ENCODE measurements at regions not wholly inside any gene's neighbourhood (a gene's known extent, or its start where the extent isn't known, plus 50 kb on each side); places are given as distances from the start of the nearest gene placed in this dataset.

- intact Hi-C loops (cut with micrococcal nuclease; ENCODE audit: unreplicated experiment), result no loop called here
- Histone ChIP-seq H3K4me1 (ENCODE audit: control insufficient read depth, insufficient read depth, low read length) (no peaks in the 10 kb centered on the region), H3K9me3 (ENCODE audit: control insufficient read depth, insufficient read depth, low read depth, low read length) (no peaks in the 10 kb centered on the region), H3K27me3 (ENCODE audit: control insufficient read depth, insufficient read depth, low read length) (no peaks in the 10 kb centered on the region), H3K36me3 (ENCODE audit: control insufficient read depth, insufficient read depth, low read length) (no peaks in the 10 kb centered on the region), H3K27ac (ENCODE audit: low read length) (no peak overlapping the region), H3K4me3 (ENCODE audit: low read depth in 2 of 2, low read length in 2 of 2) (no peak overlapping the region)
- TF ChIP-seq TCF7L2 (IDR thresholded peaks at IDR 0.05; ENCODE audit: low read depth, low read length) (no peak), SIN3A (IDR thresholded peaks at IDR 0.05; ENCODE audit: borderline replicate concordance, insufficient read depth, low read depth, low read length) (no peak), CTCF (IDR thresholded peaks at IDR 0.05) (no peak), REST (IDR thresholded peaks at IDR 0.05; ENCODE audit: insufficient read depth in 1 of 2, low read depth in 2 of 2, low read length in 1 of 2) (no peak), POLR2AphosphoS5 (IDR thresholded peaks at IDR 0.05; ENCODE audit: low read depth, low read length) (no peak)
- ChIA-PET POLR2A (no interaction called here), CTCF (no interaction called here)
- DNase-seq (ENCODE audit: low read depth, low spot score) (no peak), ATAC-seq (no peak)
- no TSS peak for BruUV-seq (replicated peaks)
- in situ Hi-C loops (cut with HindIII; ENCODE audit: low pct_unique_long_range_greater_than_20kb, low sequenced_read_pairs), result no loop called here
Measured at GRCh38 chr2:146438246-146438645, 1406.6 kb upstream of the ACVR2A start.

GRCh38 chr2:146437712-146438111 lies 1407.1 kb upstream of the ACVR2A start:
- H3K36me3 ChIP-seq (ENCODE audit: control insufficient read depth, insufficient read depth, low read length), result no peaks in the 10 kb centered on the region
- intact Hi-C loops (cut with micrococcal nuclease; ENCODE audit: unreplicated experiment), result no loop called here
- no peaks in the 10 kb centered on the region for H3K4me1 ChIP-seq (ENCODE audit: control insufficient read depth, insufficient read depth, low read length)
- no peaks in the 10 kb centered on the region for H3K9me3 ChIP-seq (ENCODE audit: control insufficient read depth, insufficient read depth, low read depth, low read length)
- in situ Hi-C loops (cut with HindIII; ENCODE audit: low pct_unique_long_range_greater_than_20kb, low sequenced_read_pairs), result no loop called here
- ATAC-seq, result no peak
- DNase-seq (ENCODE audit: low read depth, low spot score), result no peak
- CTCF ChIA-PET, result no interaction called here
- no peak overlapping the region for H3K27ac ChIP-seq (ENCODE audit: low read length)
- H3K27me3 ChIP-seq (ENCODE audit: control insufficient read depth, insufficient read depth, low read length), result no peaks in the 10 kb centered on the region
- TF ChIP-seq TCF7L2 (IDR thresholded peaks at IDR 0.05; ENCODE audit: low read depth, low read length) (no peak), CTCF (IDR thresholded peaks at IDR 0.05) (no peak), REST (IDR thresholded peaks at IDR 0.05; ENCODE audit: insufficient read depth in 1 of 2, low read depth in 2 of 2, low read length in 1 of 2) (no peak), SIN3A (IDR thresholded peaks at IDR 0.05; ENCODE audit: borderline replicate concordance, insufficient read depth, low read depth, low read length) (no peak), POLR2AphosphoS5 (IDR thresholded peaks at IDR 0.05; ENCODE audit: low read depth, low read length) (no peak)
- no peak overlapping the region for H3K4me3 ChIP-seq (ENCODE audit: low read depth in 2 of 2, low read length in 2 of 2)
- POLR2A ChIA-PET, result no interaction called here
- BruUV-seq (replicated peaks), result no TSS peak
